ENCODE measurements at regions not wholly inside any gene's neighbourhood (a gene's known extent, or its start where the extent isn't known, plus 50 kb on each side); places are given as distances from the start of the nearest gene placed in this dataset.

GRCh38 chr10:75294031-75294437, 58.3 kb upstream of the COMTD1 start:
- no peak for DNase-seq

- no peak for DNase-seq
Observed at GRCh38 chr10:75293446-75293820, 57.7 kb upstream of the COMTD1 start.

DNA sequence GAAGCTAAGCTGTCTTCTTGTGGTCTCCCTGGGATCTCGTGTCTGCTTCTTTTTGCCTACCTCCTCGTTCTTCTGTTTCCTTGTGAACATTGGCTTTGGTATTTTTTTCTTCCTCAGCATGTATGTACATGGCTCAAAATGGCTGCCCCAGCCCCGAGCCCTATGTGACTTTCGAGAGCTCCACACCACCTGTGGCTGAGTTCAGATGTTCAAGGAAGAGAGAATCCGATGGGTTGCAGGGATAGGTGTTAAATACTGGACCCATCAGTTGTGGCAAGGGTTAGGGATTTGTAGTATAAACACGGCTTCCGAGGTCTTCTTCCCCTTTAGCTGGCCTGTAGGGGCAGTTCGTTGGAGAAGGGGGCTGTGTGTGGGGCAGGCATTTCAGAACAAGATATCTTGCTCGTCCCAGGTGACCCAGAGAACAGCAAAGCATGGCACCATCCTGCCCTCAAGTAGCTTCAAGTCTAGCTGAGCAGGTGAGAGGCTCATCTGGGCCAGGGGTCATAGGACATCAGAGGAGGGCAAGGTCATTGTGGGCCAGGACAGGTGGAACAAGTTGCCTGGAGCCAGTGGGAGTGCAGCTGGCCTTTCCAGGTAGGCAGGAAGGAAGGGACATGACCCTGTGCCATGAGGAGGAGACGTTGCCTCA, 57.2 kb upstream of the COMTD1 start:
- DNase-seq, result no peak

DNA sequence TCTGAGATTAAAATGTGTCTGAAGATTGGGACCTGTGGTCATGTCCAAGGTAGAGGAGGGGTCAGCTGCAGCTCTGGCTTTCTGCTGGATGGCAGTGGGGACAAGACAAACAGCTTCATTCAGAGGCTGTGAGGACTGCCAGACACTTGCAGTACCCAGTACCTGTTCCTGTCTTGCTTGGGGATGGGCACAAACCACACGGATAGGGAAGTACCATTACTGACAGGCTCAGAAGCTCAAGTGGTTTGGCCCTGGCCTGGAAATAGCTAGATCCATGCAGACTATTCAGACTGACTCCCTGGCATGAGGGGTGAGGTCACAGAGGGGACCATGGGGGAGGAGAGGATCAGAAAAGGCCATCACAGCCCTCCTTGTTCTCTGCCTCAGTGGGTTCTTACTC, 56.0 kb upstream of the COMTD1 start:
- DNase-seq, result no peak

GRCh38 chr10:75288140-75288711, 52.5 kb upstream of the COMTD1 start:
- DNase-seq, result no peak

- no peak for DNase-seq
Observed at GRCh38 chr10:75287697-75288096, 51.9 kb upstream of the COMTD1 start.

DNA sequence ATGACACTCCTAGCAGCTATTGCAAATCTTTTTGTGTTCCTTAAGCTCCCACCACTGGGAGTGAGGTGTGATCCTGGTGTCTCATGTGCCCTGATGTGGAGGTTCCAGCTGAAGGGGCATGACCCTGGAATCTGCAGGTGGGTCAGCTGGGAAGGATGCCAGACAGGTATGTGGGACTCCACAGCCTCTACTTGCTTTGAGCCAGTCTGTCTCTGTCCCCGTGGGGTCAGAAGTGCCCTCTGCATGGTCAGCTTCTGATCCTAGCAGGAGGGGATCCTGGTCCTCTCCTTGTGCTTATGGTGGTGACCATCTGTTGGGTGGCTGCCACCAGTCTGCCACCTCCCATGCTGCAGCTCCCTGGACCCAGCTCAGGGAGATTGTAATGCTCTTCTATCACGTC, 51.1 kb upstream of the COMTD1 start:
- DNase-seq, result no peak

Data from stimulated activated CD4-positive, alpha-beta T cell treated with anti-CD3 and anti-CD28 coated beads, Interleukin-1b, Interleukin-23, amount 100 ng/mL, for 48 hours (primary cell).